Skin epidermis (tissue), 12 donors: ENCODE measurements at regions not wholly inside any gene's neighbourhood (a gene's known extent, or its start where the extent isn't known, plus 50 kb on each side); places are given as distances from the start of the nearest gene placed in this dataset.

Experiments
- H3K27ac ChIP-seq, 21 experiments: fragments of 200-600 bp; sonication (generic) in 11 of 21; one replicate each; pipeline ENCODE4 v1.5.0; 2020; ENCODE audit warnings: mild to moderate bottlenecking in 3 of 21, inconsistent platforms in 2 of 21, moderate library complexity in 2 of 21
- H3K4me3 ChIP-seq, 7 experiments: fragments of 200-600 bp; sonication (generic) in 2 of 7; one replicate each; pipeline ENCODE4 v1.5.0; 2020; ENCODE audit warnings: inconsistent platforms in 2 of 7, mild to moderate bottlenecking in 2 of 7, moderate library complexity in 1 of 7

DNA sequence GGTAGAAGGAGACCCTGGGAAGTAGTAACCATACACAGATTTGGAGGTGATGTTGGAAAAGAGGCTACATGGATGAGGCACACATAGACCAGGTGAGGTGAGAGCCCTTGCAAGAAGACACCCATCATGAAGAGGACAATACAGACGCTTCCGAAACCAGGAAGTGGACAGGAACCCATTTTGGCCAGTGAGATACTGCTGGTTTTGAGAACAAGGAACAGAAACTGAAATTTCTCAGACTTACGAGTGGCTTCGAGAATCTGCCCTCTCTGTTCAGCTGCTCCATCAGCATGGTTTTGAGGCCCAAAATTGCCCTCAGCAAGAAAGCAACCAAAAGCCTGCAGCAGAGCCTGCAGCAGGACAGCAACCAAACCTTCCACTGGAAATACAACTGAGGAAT lies 479.1 kb upstream of the NRXN1 start:
- H3K4me3 ChIP-seq, result no peak overlapping the region
- no peak overlapping the region for H3K27ac ChIP-seq

DNA sequence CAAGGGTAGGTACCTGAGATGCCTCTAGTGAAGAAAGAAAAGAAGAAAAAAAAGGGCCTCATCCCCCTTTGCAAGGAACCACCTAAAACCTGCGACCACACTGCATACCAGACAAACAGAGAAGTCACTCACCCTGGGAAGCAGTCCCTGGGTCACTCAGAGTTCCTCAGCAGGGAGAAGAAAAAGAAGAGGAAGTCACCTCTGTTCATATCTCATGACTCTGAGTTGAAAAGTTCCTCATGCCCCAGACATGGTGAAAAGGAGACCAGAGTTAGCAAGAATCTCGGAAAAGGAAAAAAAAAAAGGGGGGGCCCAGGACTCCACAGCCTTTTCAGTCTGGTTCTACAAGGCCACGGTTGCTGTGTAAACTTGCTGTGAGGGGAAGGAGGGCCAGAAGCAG lies 478.4 kb upstream of the NRXN1 start:
- H3K27ac ChIP-seq, result no peak overlapping the region

DNA sequence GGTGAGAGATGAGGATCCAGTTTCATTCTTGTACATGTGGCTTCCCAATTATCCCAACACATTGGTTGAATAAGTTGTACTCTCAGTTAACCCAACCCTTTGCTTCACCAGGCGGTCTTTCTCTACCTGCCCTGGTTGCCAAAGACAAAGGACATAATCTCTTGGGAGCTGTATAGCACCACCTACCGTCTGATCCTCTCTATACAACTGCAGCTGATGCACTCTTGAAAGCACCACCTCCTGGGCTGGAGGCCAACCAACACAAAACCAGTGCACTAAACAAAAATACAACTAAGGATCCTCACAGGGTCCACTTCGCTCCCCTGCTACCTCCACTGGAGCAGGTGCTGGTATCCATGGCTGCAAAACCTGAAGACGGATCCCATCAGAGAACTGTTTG lies 473.6 kb upstream of the NRXN1 start:
- Histone ChIP-seq H3K4me3 (no peak overlapping the region), H3K27ac (no peak overlapping the region)

More for the DNA sequence above, 478.4 kb upstream of the NRXN1 start:
- no peak overlapping the region for H3K4me3 ChIP-seq

DNA sequence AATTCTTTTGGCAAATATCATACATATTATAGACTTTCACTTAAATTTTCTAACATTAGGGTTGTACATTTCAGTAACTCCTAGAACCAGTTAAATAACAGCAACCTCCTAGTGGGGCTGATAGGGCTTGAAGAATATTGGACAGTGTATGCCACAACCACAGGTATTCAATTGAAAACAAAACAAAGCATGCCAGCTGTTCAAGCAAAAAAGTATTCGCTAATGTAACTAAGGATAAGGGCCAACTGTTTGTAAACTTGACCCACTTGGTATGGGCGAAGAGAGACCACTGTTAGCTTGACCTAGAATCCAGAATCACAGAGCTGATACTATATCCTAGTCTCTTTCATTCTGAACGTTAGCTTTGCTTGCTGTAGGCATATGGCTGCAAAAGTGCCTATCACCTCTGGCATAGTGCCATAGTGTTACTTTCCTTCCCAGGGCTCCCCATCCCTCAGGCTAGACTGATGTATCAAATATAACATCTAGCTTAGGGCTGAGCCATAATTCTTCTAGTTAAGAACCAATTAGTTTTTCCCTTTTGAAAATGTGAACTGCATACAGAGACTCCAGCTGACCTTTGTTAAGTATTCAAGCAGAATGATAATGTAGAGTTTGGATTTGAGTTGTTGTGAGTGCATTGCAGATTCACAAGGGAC lies 458.8 kb upstream of the NRXN1 start:
- H3K4me3 ChIP-seq, result no peak overlapping the region
- no peak overlapping the region for H3K27ac ChIP-seq

DNA sequence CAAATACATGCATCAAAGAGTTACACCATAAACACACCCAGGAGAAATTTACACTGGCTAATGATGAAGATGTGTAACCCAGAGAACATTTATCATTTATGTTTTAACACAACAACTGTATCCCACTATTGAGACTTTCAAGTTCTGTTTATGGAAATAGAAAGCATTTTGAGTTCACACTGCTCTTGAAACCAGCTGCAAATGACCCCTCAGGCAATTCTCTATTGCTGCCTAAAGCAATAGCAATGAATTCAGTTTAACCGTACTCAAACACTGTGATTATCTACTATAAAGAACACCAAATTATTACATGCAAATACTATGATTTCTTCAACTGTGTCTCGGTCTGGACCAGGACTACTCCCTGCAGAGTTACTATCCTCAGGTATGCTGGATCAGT lies 452.7 kb upstream of the NRXN1 start:
- H3K4me3 ChIP-seq, result no peak overlapping the region
- H3K27ac ChIP-seq, result no peak overlapping the region

DNA sequence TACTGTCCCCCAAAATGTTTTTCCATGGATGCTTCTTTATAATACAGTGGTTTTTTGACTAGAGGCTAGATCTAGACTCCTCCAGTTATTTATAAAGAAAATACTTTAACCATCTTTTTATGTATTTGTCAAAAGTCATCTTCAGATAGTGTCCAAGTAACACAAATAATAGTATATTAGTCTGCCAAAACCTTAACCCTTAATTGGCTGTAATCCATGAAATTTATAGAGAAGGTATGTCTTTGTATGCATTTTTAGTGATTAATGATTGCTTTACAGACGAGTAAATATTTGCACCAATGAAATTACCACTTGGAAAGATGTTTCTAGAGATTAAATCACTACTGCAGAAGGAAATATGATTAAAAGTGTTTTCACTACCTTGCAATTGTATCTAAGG lies 451.8 kb upstream of the NRXN1 start:
- no peak overlapping the region for H3K27ac ChIP-seq
- no peak overlapping the region for H3K4me3 ChIP-seq

DNA sequence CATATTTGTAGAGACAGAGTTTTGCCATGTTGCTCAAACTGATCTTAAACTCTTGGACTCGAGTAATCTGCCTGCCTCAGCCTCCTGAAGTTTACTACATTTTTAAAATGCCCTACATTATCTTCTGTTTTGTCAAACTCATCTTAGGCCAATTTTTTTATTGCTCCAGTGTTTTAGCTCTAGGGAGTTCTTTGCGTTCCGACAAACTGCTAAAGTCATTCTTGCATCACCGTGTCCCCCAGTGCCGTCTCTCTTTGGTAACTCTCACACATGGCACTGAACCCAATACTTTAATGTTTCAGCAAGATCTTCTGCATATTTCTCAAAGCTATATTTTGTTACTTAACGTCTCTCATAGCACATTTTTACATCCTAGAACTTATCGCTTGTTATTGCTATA lies 440.9 kb upstream of the NRXN1 start:
- no peak overlapping the region for H3K4me3 ChIP-seq
- no peak overlapping the region for H3K27ac ChIP-seq

DNA sequence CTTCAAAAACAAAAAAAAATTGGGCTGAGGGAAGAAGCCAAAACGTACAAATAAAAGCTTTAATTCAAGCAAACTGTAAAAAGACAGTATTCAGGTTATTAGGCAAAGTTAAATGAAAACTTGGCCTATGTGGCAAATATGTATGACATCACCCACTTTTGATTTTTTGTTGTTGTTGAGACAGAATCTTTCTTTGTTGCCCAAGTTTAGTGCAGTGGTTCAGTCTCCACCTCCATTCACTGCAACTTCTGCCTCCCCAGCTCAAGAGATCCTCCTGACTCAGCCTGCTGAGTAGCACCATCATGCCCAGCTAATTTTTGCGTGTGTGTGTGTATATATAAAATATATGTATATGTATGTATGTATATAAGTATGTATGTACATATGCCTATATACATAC lies 440.4 kb upstream of the NRXN1 start:
- Histone ChIP-seq H3K4me3 (no peak overlapping the region), H3K27ac (no peak overlapping the region)

DNA sequence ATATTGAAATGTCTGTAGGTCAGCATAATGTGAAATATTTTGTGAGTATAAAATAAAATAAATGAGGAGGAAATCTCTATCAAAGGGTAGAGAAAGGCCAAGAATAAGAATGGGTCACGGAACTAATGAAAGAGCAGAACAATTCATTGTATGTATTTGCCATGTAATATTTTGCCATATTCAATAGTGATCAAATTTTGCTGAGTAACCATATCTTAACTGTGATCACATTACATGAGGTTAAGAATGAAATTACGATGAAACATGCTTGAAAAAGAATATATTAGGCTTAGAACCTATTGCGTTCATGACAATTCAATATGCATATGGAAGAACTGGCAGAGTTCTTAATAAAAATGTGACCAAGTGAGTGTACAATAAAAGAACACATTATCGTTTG lies 437.2 kb upstream of the NRXN1 start:
- Histone ChIP-seq H3K4me3 (no peak overlapping the region), H3K27ac (no peak overlapping the region)

DNA sequence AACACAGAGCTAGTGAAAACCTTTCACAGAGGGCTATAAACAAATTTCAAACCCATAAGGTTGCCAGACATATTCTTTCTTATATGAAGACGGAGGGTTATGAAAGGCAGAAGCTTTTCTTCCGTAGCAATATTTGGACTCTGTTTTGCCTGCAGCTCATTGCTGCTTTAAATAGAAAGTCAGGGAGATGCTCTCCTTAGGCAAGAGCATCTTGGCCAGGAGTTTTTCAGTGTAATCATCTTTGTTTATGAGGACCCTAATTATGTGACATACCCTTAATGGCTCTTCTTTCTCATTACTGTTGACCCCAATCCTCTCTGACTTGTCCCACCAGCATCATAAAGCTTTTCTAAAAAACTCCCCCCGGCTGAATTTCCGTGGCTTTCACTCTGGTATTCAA lies 433.4 kb upstream of the NRXN1 start:
- Histone ChIP-seq H3K4me3 (no peak overlapping the region), H3K27ac (no peak overlapping the region)

DNA sequence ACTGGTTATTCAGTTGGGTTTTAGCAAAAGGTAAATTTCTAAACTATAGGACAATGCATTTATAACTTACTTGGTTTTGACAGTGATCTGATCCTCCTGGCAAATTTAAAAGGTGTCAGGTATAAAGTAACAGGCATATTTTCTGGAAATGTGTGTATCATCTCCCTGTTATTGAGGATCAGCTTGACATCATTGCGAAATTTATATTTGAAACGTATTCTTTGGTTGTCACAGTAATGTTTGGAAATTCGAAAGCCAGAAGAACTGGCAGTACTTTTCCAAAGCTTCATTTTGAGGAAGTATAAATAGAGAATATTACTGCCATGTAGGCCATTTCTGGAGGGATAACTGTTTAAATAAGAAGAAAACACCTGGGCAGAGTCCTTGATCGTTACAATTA lies 422.2 kb upstream of the NRXN1 start:
- Histone ChIP-seq H3K27ac (no peak overlapping the region), H3K4me3 (no peak overlapping the region)

DNA sequence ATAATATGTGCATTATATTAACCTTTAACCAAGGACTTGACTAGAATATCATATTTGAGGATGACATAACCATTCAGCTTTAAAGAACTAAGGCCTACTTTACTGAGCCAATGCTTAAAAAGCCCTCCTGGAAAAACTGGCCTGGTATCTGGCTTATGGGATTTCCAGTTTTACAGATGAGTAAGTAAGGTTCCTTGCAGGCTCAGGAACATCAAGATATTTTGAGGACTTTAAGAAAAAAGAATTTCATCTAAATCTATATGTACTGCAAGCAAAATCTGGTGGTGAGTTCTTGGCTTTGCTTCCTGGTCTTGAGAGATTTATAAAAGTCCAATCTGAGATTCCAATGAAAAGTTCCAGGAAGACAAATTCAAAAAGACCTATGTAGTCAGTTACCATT lies 417.0 kb upstream of the NRXN1 start:
- no peak overlapping the region for H3K27ac ChIP-seq
- no peak overlapping the region for H3K4me3 ChIP-seq

DNA sequence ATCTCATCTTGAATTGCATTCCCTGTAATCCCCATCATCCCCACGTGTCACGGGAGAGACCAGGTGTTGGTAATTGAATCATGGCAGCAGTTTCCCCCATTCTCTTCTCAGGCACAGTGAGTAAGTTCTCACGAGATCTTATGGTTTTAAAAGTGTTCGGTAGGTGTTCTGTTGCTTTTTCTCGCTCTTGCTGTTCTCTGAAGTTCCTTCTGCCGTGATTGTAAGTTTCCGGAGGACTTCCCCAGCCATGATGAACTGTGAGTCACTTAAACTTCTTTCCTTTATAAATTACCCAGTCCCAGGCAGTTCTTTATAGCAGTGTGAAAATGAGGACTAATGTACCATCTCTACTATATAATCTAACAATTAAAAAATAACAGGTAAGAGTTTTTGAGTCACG lies 409.9 kb upstream of the NRXN1 start:
- no peak overlapping the region for H3K4me3 ChIP-seq
- H3K27ac ChIP-seq, result no peak overlapping the region

DNA sequence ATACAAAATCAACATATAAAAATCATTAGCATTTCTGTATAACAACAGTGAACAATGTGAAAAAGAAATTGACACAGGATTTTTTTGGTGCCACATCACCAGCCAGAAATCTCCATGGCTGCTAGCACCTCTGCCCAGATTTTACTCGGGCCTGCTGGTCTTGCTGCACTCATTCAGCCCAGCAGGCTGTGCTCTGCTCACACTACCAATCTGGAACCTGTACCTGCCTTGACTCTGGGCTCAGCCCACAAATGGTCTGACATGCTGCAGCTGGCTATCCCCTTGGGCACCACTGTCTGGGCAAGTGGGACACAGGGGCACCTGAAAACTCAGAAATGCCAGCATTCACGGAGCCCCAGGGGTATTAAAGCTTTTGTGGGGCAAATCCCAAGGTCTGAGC lies 392.5 kb upstream of the NRXN1 start:
- Histone ChIP-seq H3K4me3 (no peak overlapping the region), H3K27ac (no peak overlapping the region)

DNA sequence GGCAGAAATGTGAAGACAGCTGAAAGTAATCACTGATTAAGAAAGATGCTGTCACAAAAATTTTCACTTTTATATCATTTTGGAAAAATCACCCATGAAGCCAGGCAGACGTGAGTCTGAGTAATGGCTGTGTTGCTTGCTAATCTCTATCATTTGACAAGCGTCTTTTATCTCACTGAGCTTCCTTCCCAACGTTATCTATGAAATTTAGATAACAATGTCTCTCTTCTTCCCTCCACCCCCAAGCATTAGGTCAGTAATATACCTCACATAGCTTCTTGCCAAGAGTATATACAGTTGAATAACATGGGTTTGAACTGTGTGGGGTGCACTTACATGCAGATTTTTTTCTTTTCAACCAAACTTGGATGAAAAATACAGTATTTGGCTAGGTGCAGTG lies 388.6 kb upstream of the NRXN1 start:
- H3K27ac ChIP-seq, result no peak overlapping the region

DNA sequence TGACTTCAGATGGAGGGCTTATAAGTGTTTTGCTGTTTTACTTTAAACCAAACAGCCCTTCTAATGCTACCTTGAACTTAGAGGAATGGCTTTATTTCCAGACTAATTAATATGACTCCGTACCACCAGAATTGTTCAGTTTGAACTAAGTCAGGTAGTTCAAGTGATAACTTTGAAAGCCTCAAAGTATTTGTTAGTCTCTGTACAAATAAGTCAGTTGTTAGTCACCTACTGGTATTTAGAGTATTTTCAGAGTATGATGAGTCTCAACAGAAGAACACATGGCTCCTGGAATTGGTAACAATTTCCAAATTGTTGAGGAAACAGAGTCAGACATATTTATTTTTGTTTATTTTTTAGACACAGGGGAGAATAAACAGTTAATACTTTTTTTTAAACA lies 381.8 kb upstream of the NRXN1 start:
- Histone ChIP-seq H3K27ac (no peak overlapping the region), H3K4me3 (no peak overlapping the region)

More for the DNA sequence above, 388.6 kb upstream of the NRXN1 start:
- H3K4me3 ChIP-seq, result no peak overlapping the region

DNA sequence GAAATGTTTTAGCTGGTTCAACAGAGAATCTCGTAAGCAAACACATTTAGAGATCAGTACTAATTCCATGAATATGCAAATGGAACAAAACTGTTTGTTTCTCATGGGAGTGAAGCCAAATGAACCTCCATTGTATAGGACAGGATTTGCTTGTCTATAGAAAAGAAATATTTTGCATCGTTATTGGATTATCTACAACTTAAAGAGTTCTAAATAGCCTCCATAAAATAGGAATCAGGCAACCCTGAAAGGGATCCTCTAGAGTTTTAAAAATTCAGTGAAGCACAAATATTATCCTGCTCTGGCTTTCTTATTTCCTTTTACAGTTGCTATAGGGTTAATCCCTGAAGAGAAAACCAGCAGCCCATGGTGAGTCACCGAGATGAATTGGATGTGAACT lies 378.4 kb upstream of the NRXN1 start:
- Histone ChIP-seq H3K4me3 (no peak overlapping the region), H3K27ac (no peak overlapping the region)

DNA sequence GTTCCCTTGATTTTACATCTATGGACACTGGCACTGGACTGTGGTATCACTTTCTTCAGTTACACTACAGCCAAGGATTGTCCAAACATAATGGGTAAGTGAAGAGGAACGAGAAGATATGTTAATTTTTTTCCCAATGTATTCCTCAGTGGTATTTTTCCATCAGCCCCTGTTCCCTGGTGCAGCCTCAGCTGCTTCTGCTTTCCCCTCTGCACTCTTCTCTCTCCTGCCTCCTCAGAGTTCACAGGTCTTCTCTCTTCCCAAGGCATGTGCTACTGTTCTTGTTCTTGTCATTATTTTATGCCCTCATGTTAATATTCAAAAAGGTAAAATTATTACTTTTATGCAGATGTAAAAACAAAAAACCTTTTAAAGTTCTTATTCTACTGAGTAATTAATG lies 378.0 kb upstream of the NRXN1 start:
- Histone ChIP-seq H3K4me3 (no peak overlapping the region), H3K27ac (no peak overlapping the region)

DNA sequence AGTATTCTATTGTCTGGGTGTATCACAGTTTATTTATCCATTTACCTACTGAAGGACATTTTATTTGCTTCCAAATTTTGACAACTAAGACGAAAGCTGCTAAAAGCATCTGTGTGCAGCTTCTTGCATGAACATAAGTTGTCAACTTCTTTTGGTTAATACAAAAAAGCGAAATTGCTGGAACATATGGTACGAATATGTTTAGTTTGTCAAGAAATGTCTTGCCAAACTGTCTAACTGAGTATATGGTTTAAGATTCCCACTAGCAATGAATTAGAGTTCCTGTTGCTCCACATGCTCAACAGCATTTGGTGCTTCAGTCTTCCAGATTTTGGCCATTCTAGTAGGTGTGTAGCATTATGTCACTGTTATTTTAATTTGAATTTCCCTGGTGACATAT lies 372.3 kb upstream of the NRXN1 start:
- H3K27ac ChIP-seq, result no peak overlapping the region
- no peak overlapping the region for H3K4me3 ChIP-seq

DNA sequence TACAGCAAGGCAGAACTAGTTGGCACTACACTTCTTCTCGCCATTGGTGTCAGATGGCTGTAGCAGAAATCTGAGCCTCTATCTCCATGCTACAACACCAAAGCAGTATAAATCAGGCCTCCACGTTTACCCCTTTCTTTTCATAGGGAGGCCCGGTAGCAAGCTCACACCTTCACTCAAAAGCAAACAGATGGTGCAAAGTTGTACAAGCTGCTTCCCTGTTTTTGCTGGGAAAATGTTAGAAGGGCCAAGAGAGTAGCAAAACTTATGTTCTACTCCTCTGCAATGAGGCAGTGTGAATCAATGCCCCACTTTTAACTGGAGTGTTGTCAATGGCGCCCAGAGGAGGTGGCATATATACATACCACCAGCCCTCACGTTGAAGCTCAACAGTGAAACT lies 369.6 kb upstream of the NRXN1 start:
- Histone ChIP-seq H3K27ac (no peak overlapping the region), H3K4me3 (no peak overlapping the region)

DNA sequence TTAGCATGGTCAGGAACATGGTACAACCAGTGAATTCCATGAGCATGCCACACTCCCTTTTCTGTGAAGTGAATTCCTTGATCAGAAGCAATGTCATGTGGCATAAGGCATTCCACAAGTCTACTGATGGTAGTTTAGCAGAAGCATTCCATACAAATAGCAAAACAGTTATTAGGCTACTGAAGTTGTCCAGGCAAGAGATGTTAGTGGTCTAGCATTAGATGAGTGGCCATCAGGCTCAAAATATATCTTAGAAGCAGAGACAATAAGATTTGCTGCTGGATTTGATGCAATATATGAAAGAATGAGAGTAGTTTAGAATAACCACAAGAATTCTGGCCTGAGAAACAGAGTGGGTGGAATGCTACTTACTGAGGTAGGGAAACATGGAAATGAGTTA lies 355.3 kb upstream of the NRXN1 start:
- H3K4me3 ChIP-seq, result no peak overlapping the region
- no peak overlapping the region for H3K27ac ChIP-seq

DNA sequence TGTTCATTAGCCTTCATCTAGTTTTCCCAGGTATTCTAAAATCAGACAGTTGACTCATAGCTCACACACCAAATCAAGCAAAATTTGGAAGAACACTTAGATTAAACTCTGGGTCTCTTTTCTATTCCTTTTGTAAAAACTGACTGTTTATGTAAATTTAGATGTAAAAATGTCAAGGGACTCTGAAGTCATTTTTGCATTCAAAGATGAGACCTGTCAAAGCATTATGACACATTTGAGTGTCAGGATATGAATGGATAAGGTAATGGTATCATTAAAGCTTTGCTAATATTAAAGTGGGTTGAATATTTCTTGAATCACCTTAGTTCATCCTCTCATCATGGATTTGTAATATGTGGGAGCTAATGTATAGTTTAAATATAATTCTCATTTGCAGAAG lies 348.1 kb upstream of the NRXN1 start:
- Histone ChIP-seq H3K4me3 (no peak overlapping the region), H3K27ac (no peak overlapping the region)

DNA sequence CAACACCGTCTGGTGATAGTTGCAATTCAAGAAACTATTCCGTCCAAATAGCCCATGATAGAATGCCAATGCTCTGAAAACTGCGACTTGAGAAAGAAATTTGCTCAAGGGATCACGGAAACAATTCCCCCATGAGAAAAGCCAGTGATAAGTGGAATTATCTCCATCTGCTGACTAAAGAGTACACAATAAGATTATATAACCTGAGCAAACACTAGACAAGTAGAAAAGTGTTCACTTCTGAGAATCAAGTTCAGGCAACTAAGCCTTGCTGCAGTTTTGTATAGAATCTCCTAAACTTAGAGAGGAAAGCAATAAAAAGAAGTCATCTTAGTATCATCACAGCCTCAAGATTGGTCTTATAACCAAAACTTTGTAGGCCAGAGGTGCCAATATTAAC lies 336.3 kb upstream of the NRXN1 start:
- no peak overlapping the region for H3K27ac ChIP-seq

More for the DNA sequence above, 336.3 kb upstream of the NRXN1 start:
- H3K4me3 ChIP-seq, result no peak overlapping the region
